ENCODE measurements at regions not wholly inside any gene's neighbourhood (a gene's known extent, or its start where the extent isn't known, plus 50 kb on each side); places are given as distances from the start of the nearest gene placed in this dataset.
"Not testable (repeated sequence)": the region's sequence is repeated elsewhere in the genome, so short reads cannot be mapped to it uniquely, and the experiment has no call there.

- DNase-seq, result no peak
These were observed 300.0 kb upstream of the ALG10B start for GRCh38 chr12:38016602-38017001.

- DNase-seq, result no peak
These were observed 290.7 kb upstream of the ALG10B start for GRCh38 chr12:38025916-38026315.

- no peak for DNase-seq
These were observed 263.5 kb upstream of the ALG10B start for GRCh38 chr12:38053113-38053512.

- no peak for DNase-seq
These were observed 262.7 kb upstream of the ALG10B start for GRCh38 chr12:38053655-38054464.

- no peak for DNase-seq
These were observed 259.6 kb upstream of the ALG10B start for GRCh38 chr12:38056701-38057689.

- DNase-seq, result no peak
These were observed 216.9 kb upstream of the ALG10B start for GRCh38 chr12:38099686-38100085.

- no peak for DNase-seq
These were observed 214.8 kb upstream of the ALG10B start for GRCh38 chr12:38101753-38102152.

GRCh38 chr12:38102197-38102596 lies 214.4 kb upstream of the ALG10B start:
- DNase-seq, result no peak

GRCh38 chr12:38110026-38110699 lies 206.4 kb upstream of the ALG10B start:
- DNase-seq, result no peak

GRCh38 chr12:38113991-38114390 lies 202.6 kb upstream of the ALG10B start:
- no peak for DNase-seq

- no peak for DNase-seq
These were observed 199.6 kb upstream of the ALG10B start for GRCh38 chr12:38116968-38117367.

- no peak for DNase-seq
These were observed 197.9 kb upstream of the ALG10B start for GRCh38 chr12:38118632-38119031.

GRCh38 chr12:38120438-38120837 lies 196.1 kb upstream of the ALG10B start:
- DNase-seq, result no peak

GRCh38 chr12:38123028-38123427 lies 193.5 kb upstream of the ALG10B start:
- DNase-seq, result not testable (repeated sequence)

- DNase-seq, result no peak
These were observed 192.9 kb upstream of the ALG10B start for GRCh38 chr12:38123566-38124246.

- no peak for DNase-seq
These were observed 192.1 kb upstream of the ALG10B start for GRCh38 chr12:38124247-38125012.

GRCh38 chr12:38132139-38132538 lies 184.4 kb upstream of the ALG10B start:
- no peak for DNase-seq

- DNase-seq, result no peak
These were observed 179.3 kb upstream of the ALG10B start for GRCh38 chr12:38137287-38137686.

GRCh38 chr12:38137716-38138115 lies 178.9 kb upstream of the ALG10B start:
- no peak for DNase-seq

- DNase-seq, result peak; percentile 44
These were observed 178.1 kb upstream of the ALG10B start for GRCh38 chr12:38138225-38139221.
